ENCODE measurements at regions not wholly inside any gene's neighbourhood (a gene's known extent, or its start where the extent isn't known, plus 50 kb on each side); places are given as distances from the start of the nearest gene placed in this dataset.
"Not testable (repeated sequence)": the region's sequence is repeated elsewhere in the genome, so short reads cannot be mapped to it uniquely, and the experiment has no call there.

GRCh38 chr14:83007052-83007451 lies 1473.4 kb upstream of the SEL1L start:
- H3K9me3 Mint-ChIP-seq = peaks cover 23% of the 10 kb centered on the region
- H3K36me3 Mint-ChIP-seq (ENCODE audit: low read depth); DNase-seq; H3K4me1 Mint-ChIP-seq (ENCODE audit: low read depth); CTCF ChIA-PET; H3K27me3 Mint-ChIP-seq (ENCODE audit: low read depth); H3K27ac Mint-ChIP-seq; intact Hi-C loops (cut with micrococcal nuclease); H3K4me3 Mint-ChIP-seq: not testable (repeated sequence)

- Mint-ChIP-seq H3K27me3 (ENCODE audit: low read depth) (no peaks in the 10 kb centered on the region), H3K36me3 (ENCODE audit: low read depth) (no peaks in the 10 kb centered on the region), H3K9me3 (peaks cover 23% of the 10 kb centered on the region), H3K4me1 (ENCODE audit: low read depth) (no peaks in the 10 kb centered on the region), H3K27ac (no peak overlapping the region), H3K4me3 (no peak overlapping the region)
- CTCF ChIA-PET = no interaction called here
- DNase-seq = no peak
- intact Hi-C loops (cut with micrococcal nuclease) = no loop called here
Observed at GRCh38 chr14:83007641-83008225, 1474.1 kb upstream of the SEL1L start.

- H3K27me3 Mint-ChIP-seq (ENCODE audit: low read depth) = no peaks in the 10 kb centered on the region
Observed at GRCh38 chr14:83017296-83017695, 1483.6 kb upstream of the SEL1L start.

GRCh38 chr14:83019744-83020414 lies 1486.2 kb upstream of the SEL1L start:
- CTCF ChIA-PET = no interaction called here
- Mint-ChIP-seq H3K36me3 (ENCODE audit: low read depth) (no peaks in the 10 kb centered on the region), H3K27ac (no peak overlapping the region), H3K4me3 (no peak overlapping the region), H3K27me3 (ENCODE audit: low read depth) (no peaks in the 10 kb centered on the region), H3K4me1 (ENCODE audit: low read depth) (no peaks in the 10 kb centered on the region), H3K9me3 (peaks cover 10% of the 10 kb centered on the region)
- intact Hi-C loops (cut with micrococcal nuclease) = no loop called here
- no peak for DNase-seq

More at GRCh38 chr14:83017296-83017695, 1483.6 kb upstream of the SEL1L start:
- CTCF ChIA-PET = no interaction called here
- intact Hi-C loops (cut with micrococcal nuclease) = no loop called here
- Mint-ChIP-seq H3K36me3 (ENCODE audit: low read depth) (no peaks in the 10 kb centered on the region), H3K4me1 (ENCODE audit: low read depth) (no peaks in the 10 kb centered on the region), H3K4me3 (no peak overlapping the region), H3K27ac (no peak overlapping the region), H3K9me3 (peaks cover 16% of the 10 kb centered on the region)
- DNase-seq = no peak

- intact Hi-C loops (cut with micrococcal nuclease) = no loop called here
- CTCF ChIA-PET = interaction anchor here (0.6 kb wide), 1 partner anchor 303 kb away, joined by 3 read pairs; no protein-coding TSS in a partner anchor
Observed at GRCh38 chr14:83021323-83021722, 1487.7 kb upstream of the SEL1L start.

GRCh38 chr14:83023369-83023768 lies 1489.7 kb upstream of the SEL1L start:
- Mint-ChIP-seq H3K9me3 (peaks cover 15% of the 10 kb centered on the region), H3K27me3 (ENCODE audit: low read depth) (no peaks in the 10 kb centered on the region), H3K27ac (no peak overlapping the region), H3K4me3 (no peak overlapping the region), H3K36me3 (ENCODE audit: low read depth) (no peaks in the 10 kb centered on the region), H3K4me1 (ENCODE audit: low read depth) (no peaks in the 10 kb centered on the region)
- CTCF ChIA-PET = interaction anchor here (0.8 kb wide), 1 partner anchor 1388 kb away, joined by 3 read pairs; no protein-coding TSS in a partner anchor
- DNase-seq = no peak
- intact Hi-C loops (cut with micrococcal nuclease) = no loop called here

More at GRCh38 chr14:83021323-83021722, 1487.7 kb upstream of the SEL1L start:
- peaks cover 14% of the 10 kb centered on the region for H3K9me3 Mint-ChIP-seq
- H3K4me3 Mint-ChIP-seq = no peak overlapping the region
- H3K4me1 Mint-ChIP-seq (ENCODE audit: low read depth) = no peaks in the 10 kb centered on the region
- H3K36me3 Mint-ChIP-seq (ENCODE audit: low read depth) = no peaks in the 10 kb centered on the region
- no peak for DNase-seq
- H3K27me3 Mint-ChIP-seq (ENCODE audit: low read depth) = no peaks in the 10 kb centered on the region
- H3K27ac Mint-ChIP-seq = no peak overlapping the region

- CTCF ChIA-PET = no interaction called here
- Mint-ChIP-seq H3K27ac (no peak overlapping the region), H3K4me1 (ENCODE audit: low read depth) (no peaks in the 10 kb centered on the region), H3K9me3 (peaks cover 15% of the 10 kb centered on the region), H3K36me3 (ENCODE audit: low read depth) (no peaks in the 10 kb centered on the region), H3K27me3 (ENCODE audit: low read depth) (no peaks in the 10 kb centered on the region), H3K4me3 (no peak overlapping the region)
- no peak for DNase-seq
- intact Hi-C loops (cut with micrococcal nuclease) = no loop called here
Observed at GRCh38 chr14:83041224-83041623, 1507.6 kb upstream of the SEL1L start.

GRCh38 chr14:83042858-83043257 lies 1509.2 kb upstream of the SEL1L start:
- Mint-ChIP-seq H3K4me1 (ENCODE audit: low read depth) (no peaks in the 10 kb centered on the region), H3K27me3 (ENCODE audit: low read depth) (no peaks in the 10 kb centered on the region), H3K36me3 (ENCODE audit: low read depth) (no peaks in the 10 kb centered on the region), H3K4me3 (no peak overlapping the region), H3K27ac (no peak overlapping the region), H3K9me3 (peaks cover 12% of the 10 kb centered on the region)
- no peak for DNase-seq
- intact Hi-C loops (cut with micrococcal nuclease) = no loop called here
- CTCF ChIA-PET = no interaction called here

GRCh38 chr14:83044001-83044400 lies 1510.3 kb upstream of the SEL1L start:
- no peak overlapping the region for H3K4me3 Mint-ChIP-seq
- no peak overlapping the region for H3K27ac Mint-ChIP-seq
- CTCF ChIA-PET = no interaction called here

GRCh38 chr14:83047059-83047830 lies 1513.6 kb upstream of the SEL1L start:
- intact Hi-C loops (cut with micrococcal nuclease) = no loop called here
- no peak for DNase-seq
- H3K36me3 Mint-ChIP-seq (ENCODE audit: low read depth) = no peaks in the 10 kb centered on the region
- no peak overlapping the region for H3K27ac Mint-ChIP-seq
- H3K27me3 Mint-ChIP-seq (ENCODE audit: low read depth) = no peaks in the 10 kb centered on the region
- no peaks in the 10 kb centered on the region for H3K4me1 Mint-ChIP-seq (ENCODE audit: low read depth)
- no peak overlapping the region for H3K4me3 Mint-ChIP-seq
- CTCF ChIA-PET = no interaction called here
- H3K9me3 Mint-ChIP-seq = peaks cover 9% of the 10 kb centered on the region

More at GRCh38 chr14:83044001-83044400, 1510.3 kb upstream of the SEL1L start:
- H3K4me1 Mint-ChIP-seq (ENCODE audit: low read depth) = no peaks in the 10 kb centered on the region
- peaks cover 9% of the 10 kb centered on the region for H3K9me3 Mint-ChIP-seq
- DNase-seq = no peak
- H3K27me3 Mint-ChIP-seq (ENCODE audit: low read depth) = no peaks in the 10 kb centered on the region
- intact Hi-C loops (cut with micrococcal nuclease) = no loop called here
- H3K36me3 Mint-ChIP-seq (ENCODE audit: low read depth) = no peaks in the 10 kb centered on the region

GRCh38 chr14:83053022-83053710 lies 1519.5 kb upstream of the SEL1L start:
- CTCF ChIA-PET = no interaction called here
- no peaks in the 10 kb centered on the region for H3K27me3 Mint-ChIP-seq (ENCODE audit: low read depth)
- peaks cover 9% of the 10 kb centered on the region for H3K9me3 Mint-ChIP-seq
- intact Hi-C loops (cut with micrococcal nuclease) = no loop called here
- no peak overlapping the region for H3K4me3 Mint-ChIP-seq
- no peak for DNase-seq
- no peaks in the 10 kb centered on the region for H3K4me1 Mint-ChIP-seq (ENCODE audit: low read depth)
- H3K27ac Mint-ChIP-seq = no peak overlapping the region
- no peaks in the 10 kb centered on the region for H3K36me3 Mint-ChIP-seq (ENCODE audit: low read depth)

- Mint-ChIP-seq H3K36me3 (ENCODE audit: low read depth) (no peaks in the 10 kb centered on the region), H3K27me3 (ENCODE audit: low read depth) (no peaks in the 10 kb centered on the region), H3K4me1 (ENCODE audit: low read depth) (no peaks in the 10 kb centered on the region), H3K9me3 (peaks cover 8% of the 10 kb centered on the region), H3K4me3 (no peak overlapping the region), H3K27ac (no peak overlapping the region)
- DNase-seq = no peak
- CTCF ChIA-PET = no interaction called here
- intact Hi-C loops (cut with micrococcal nuclease) = no loop called here
Observed at GRCh38 chr14:83058068-83058467, 1524.4 kb upstream of the SEL1L start.

Measured in activated naive CD4-positive, alpha-beta T cell treated with anti-CD3 and anti-CD28 coated beads for 36 hours (primary cell).